HUDEP-2 (cell line): ENCODE measurements at regions not wholly inside any gene's neighbourhood (a gene's known extent, or its start where the extent isn't known, plus 50 kb on each side); places are given as distances from the start of the nearest gene placed in this dataset.
"Not testable (repeated sequence)": the region's sequence is repeated elsewhere in the genome, so short reads cannot be mapped to it uniquely, and the experiment has no call there.

Experiments
- DNase-seq, 76 experiments: peaks; one replicate each; lab custom pipeline; 2025; ENCODE audit not compliant: unreplicated experiment in 76 of 76; lab: John Stamatoyannopoulos, UW

GRCh38 chr1:102181341-102181740, 184.6 kb upstream of the OLFM3 start:
- no peak for DNase-seq

GRCh38 chr1:102178480-102178879, 181.8 kb upstream of the OLFM3 start:
- no peak for DNase-seq

- DNase-seq: peak in 1 of 76 experiments; percentile 0
Measured at GRCh38 chr1:102174259-102174863, 177.6 kb upstream of the OLFM3 start.

- DNase-seq: no peak
Measured at GRCh38 chr1:102172200-102172599, 175.5 kb upstream of the OLFM3 start.

GRCh38 chr1:102163799-102164198, 167.1 kb upstream of the OLFM3 start:
- DNase-seq: no peak

GRCh38 chr1:102151242-102151641, 154.5 kb upstream of the OLFM3 start:
- DNase-seq: no peak

GRCh38 chr1:102120910-102121309, 124.2 kb upstream of the OLFM3 start:
- no peak for DNase-seq

- DNase-seq: no peak
Measured at GRCh38 chr1:102118150-102118549, 121.4 kb upstream of the OLFM3 start.

- DNase-seq: no peak
Measured at GRCh38 chr1:102110586-102110985, 113.9 kb upstream of the OLFM3 start.

- DNase-seq: not testable (repeated sequence)
Measured at GRCh38 chr1:102109493-102109892, 112.8 kb upstream of the OLFM3 start.

GRCh38 chr1:102107441-102107840, 110.7 kb upstream of the OLFM3 start:
- no peak for DNase-seq

- DNase-seq: no peak
Measured at GRCh38 chr1:102105931-102106550, 109.3 kb upstream of the OLFM3 start.

- DNase-seq: no peak
Measured at GRCh38 chr1:102103646-102104045, 106.9 kb upstream of the OLFM3 start.

GRCh38 chr1:102102276-102102780, 105.6 kb upstream of the OLFM3 start:
- DNase-seq: no peak

- DNase-seq: no peak
Measured at GRCh38 chr1:102100666-102101065, 103.9 kb upstream of the OLFM3 start.

GRCh38 chr1:102099916-102100315, 103.2 kb upstream of the OLFM3 start:
- DNase-seq: no peak

GRCh38 chr1:102098536-102098935, 101.8 kb upstream of the OLFM3 start:
- no peak for DNase-seq

- DNase-seq: no peak
Measured at GRCh38 chr1:102098081-102098480, 101.4 kb upstream of the OLFM3 start.

GRCh38 chr1:102097451-102097850, 100.7 kb upstream of the OLFM3 start:
- no peak for DNase-seq

- no peak for DNase-seq
Measured at GRCh38 chr1:102096162-102096561, 99.4 kb upstream of the OLFM3 start.

- no peak for DNase-seq
Measured at GRCh38 chr1:102089791-102090190, 93.1 kb upstream of the OLFM3 start.

- no peak for DNase-seq
Measured at GRCh38 chr1:102085896-102086295, 89.2 kb upstream of the OLFM3 start.
